ENCODE measurements at regions not wholly inside any gene's neighbourhood (a gene's known extent, or its start where the extent isn't known, plus 50 kb on each side); places are given as distances from the start of the nearest gene placed in this dataset.

DNA sequence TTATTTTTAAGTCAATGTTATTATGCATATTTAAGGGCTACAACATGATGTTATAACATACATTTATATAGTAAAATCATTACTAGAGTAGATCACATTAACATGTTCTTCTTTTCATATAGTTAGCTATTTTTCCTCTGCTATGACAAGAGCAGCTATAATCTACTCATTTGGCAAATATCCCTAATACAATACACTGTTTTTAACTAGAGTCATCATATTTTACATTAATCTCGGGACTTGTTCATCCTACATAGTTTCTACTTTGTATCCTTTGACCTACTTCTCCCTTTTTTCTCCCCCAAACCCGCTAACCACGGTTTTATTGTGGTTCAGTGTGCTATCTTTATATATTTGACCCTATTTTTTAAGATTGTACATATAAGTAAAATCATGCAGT lies 249.0 kb downstream of the EPM2A start:
- DNase-seq, result no peak
- no peak overlapping the region for H3K4me3 ChIP-seq
- no peaks in the 10 kb centered on the region for H3K36me3 ChIP-seq
- H3K4me1 ChIP-seq, result no peaks in the 10 kb centered on the region
- H3K9me3 ChIP-seq, result no peaks in the 10 kb centered on the region
- H3K27ac ChIP-seq, result no peak overlapping the region
- TF ChIP-seq, protein P1, sequence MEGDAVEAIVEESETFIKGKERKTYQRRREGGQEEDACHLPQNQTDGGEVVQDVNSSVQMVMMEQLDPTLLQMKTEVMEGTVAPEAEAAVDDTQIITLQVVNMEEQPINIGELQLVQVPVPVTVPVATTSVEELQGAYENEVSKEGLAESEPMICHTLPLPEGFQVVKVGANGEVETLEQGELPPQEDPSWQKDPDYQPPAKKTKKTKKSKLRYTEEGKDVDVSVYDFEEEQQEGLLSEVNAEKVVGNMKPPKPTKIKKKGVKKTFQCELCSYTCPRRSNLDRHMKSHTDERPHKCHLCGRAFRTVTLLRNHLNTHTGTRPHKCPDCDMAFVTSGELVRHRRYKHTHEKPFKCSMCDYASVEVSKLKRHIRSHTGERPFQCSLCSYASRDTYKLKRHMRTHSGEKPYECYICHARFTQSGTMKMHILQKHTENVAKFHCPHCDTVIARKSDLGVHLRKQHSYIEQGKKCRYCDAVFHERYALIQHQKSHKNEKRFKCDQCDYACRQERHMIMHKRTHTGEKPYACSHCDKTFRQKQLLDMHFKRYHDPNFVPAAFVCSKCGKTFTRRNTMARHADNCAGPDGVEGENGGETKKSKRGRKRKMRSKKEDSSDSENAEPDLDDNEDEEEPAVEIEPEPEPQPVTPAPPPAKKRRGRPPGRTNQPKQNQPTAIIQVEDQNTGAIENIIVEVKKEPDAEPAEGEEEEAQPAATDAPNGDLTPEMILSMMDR (IDR thresholded peaks at IDR 0.05), result no peak
- no peak for TF ChIP-seq POLR2A (IDR thresholded peaks at IDR 0.05)
- H3K27me3 ChIP-seq, result no peaks in the 10 kb centered on the region

DNA sequence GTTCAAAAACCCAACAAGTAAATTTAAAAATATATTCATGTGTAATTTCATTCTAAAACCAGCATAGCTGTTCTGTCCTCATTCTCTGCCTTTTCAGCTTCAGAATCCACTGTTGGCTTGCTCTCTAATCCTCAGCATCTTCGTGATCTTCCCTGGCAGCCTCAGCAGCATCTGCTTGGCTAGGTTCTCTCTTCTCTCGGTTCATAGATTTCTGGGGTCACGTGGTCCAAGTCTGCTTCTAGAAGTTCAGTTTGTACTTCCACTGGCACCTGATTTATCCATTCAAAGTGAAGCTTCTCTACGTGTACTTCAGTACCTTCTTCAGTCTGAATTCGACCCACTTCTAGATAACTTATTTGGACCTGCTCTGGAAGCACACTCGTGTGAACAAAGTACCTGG lies 245.7 kb downstream of the EPM2A start:
- Histone ChIP-seq H3K27ac (no peak overlapping the region), H3K27me3 (no peaks in the 10 kb centered on the region), H3K4me1 (no peaks in the 10 kb centered on the region), H3K9me3 (no peaks in the 10 kb centered on the region), H3K36me3 (no peaks in the 10 kb centered on the region), H3K4me3 (no peak overlapping the region)
- no peak for DNase-seq
- TF ChIP-seq, protein P1 (IDR thresholded peaks at IDR 0.05), result no peak
- no peak for TF ChIP-seq POLR2A (IDR thresholded peaks at IDR 0.05)

DNA sequence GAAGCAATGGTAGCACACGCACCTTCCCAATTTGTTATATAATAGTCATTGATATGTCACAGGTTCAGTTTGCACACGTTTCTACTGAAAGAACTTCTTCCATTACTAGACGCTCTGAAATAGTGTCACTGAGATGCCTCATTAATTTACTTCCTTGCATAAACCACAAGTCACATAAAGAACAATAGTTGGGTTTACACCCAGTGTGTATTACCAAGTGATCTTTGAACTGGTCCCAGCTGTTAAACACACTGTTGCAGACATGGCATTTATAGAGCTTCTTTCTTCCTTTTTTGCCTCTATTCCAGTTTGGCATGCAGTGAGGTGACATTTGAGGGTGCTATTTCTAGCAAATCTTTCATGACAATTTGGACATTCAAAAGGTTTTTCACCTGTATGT lies 245.3 kb downstream of the EPM2A start:
- Histone ChIP-seq H3K36me3 (no peaks in the 10 kb centered on the region), H3K4me3 (no peak overlapping the region), H3K9me3 (no peaks in the 10 kb centered on the region), H3K27me3 (no peaks in the 10 kb centered on the region), H3K4me1 (no peaks in the 10 kb centered on the region), H3K27ac (no peak overlapping the region)
- TF ChIP-seq, protein P1 (IDR thresholded peaks at IDR 0.05), result no peak
- TF ChIP-seq POLR2A (IDR thresholded peaks at IDR 0.05), result no peak
- no peak for DNase-seq

DNA sequence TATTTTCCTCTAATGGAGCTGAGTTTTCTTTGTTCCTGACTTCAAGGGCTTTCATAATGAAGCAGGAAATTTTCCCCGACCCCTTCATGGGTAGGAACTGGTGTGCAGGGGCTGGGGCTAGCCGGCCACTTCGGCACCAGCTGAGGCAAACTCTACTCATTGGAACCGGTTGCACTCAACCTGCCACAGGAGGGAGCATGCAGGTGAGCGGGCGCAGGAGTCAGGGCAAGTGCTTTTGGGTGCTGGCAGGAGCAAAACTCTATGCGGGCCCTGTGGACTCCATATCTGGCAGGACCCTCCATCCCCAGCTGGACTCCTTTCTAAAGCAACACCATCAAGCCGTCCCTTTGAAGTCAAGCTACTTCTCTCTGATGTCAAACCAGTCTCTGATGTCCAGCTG lies 244.2 kb downstream of the EPM2A start:
- H3K36me3 ChIP-seq, result no peaks in the 10 kb centered on the region
- H3K4me1 ChIP-seq, result no peaks in the 10 kb centered on the region
- TF ChIP-seq POLR2A (IDR thresholded peaks at IDR 0.05), result no peak
- TF ChIP-seq, protein P1 (IDR thresholded peaks at IDR 0.05), result no peak
- no peaks in the 10 kb centered on the region for H3K27me3 ChIP-seq
- DNase-seq, result no peak
- H3K9me3 ChIP-seq, result no peaks in the 10 kb centered on the region
- H3K27ac ChIP-seq, result no peak overlapping the region
- no peak overlapping the region for H3K4me3 ChIP-seq

DNA sequence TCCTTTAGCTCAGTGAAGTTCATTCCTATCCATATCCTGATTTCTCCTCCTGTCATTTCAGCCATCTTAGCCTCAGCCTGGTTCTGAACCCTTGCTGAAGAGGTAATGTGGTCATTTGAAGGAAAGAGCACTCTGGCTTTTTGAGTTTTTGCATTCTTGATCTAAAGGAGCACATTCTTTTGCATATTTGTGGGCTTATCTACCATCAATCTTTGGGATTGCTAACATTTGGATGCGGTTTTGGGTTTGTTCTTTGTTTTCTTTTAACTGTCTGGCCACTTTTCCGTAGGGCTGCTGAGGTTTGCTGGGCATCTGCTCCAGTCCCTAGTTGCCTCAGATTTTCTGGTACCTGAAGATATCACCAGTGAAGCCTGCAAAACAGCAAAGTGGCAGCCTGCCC lies 238.3 kb downstream of the EPM2A start:
- Histone ChIP-seq H3K27me3 (no peaks in the 10 kb centered on the region), H3K9me3 (no peaks in the 10 kb centered on the region), H3K36me3 (no peaks in the 10 kb centered on the region), H3K4me1 (no peaks in the 10 kb centered on the region), H3K4me3 (no peak overlapping the region), H3K27ac (no peak overlapping the region)
- DNase-seq, result no peak
- TF ChIP-seq, protein P1 (IDR thresholded peaks at IDR 0.05), result no peak
- TF ChIP-seq POLR2A (IDR thresholded peaks at IDR 0.05), result no peak

DNA sequence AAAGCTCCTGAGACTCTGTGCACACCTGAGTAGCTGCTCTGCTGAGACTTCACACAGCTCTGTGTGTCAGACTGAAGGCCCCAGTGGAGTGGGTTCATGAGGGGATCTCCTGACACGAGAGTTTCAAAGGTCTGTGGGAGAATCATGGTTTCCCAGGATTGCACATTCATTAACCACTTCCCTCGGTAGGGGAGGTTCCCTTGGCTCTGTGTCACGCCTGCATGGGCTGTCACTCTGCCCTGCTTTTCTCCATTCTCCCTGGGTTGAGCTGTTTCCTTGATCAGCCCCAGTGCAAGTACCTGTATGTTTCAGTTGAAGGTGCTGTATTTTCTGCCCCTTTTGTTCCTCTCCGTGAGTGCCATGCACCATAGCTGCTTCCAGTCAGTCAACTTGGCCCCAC lies 236.9 kb downstream of the EPM2A start:
- H3K9me3 ChIP-seq, result no peaks in the 10 kb centered on the region
- no peaks in the 10 kb centered on the region for H3K4me1 ChIP-seq
- H3K27ac ChIP-seq, result no peak overlapping the region
- H3K4me3 ChIP-seq, result no peak overlapping the region
- no peaks in the 10 kb centered on the region for H3K27me3 ChIP-seq
- DNase-seq, result no peak
- H3K36me3 ChIP-seq, result no peaks in the 10 kb centered on the region
- TF ChIP-seq, protein P1 (IDR thresholded peaks at IDR 0.05), result no peak
- TF ChIP-seq POLR2A (IDR thresholded peaks at IDR 0.05), result no peak

Data from Peyer's patch (tissue), 4 donors.